Hepatocyte (in vitro differentiated cells): ENCODE measurements at regions not wholly inside any gene's neighbourhood (a gene's known extent, or its start where the extent isn't known, plus 50 kb on each side); places are given as distances from the start of the nearest gene placed in this dataset.

ENCODE experiments used
- EZH2 ChIP-seq: fragments of 200-600 bp; sonication (generic); IDR thresholded peaks from 2 replicates; pipeline ENCODE4 v1.6.1; 2016; ENCODE audit warnings: antibody characterized with exemption, mild to moderate bottlenecking, borderline replicate concordance
- TF ChIP-seq, protein P1 (sequence below): fragments of 200-600 bp; sonication (generic); IDR thresholded peaks from 2 replicates; pipeline ENCODE4 v1.5.1; 2016; ENCODE audit warnings: antibody characterized with exemption, mild to moderate bottlenecking; ENCODE audit not compliant: poor library complexity

DNA sequence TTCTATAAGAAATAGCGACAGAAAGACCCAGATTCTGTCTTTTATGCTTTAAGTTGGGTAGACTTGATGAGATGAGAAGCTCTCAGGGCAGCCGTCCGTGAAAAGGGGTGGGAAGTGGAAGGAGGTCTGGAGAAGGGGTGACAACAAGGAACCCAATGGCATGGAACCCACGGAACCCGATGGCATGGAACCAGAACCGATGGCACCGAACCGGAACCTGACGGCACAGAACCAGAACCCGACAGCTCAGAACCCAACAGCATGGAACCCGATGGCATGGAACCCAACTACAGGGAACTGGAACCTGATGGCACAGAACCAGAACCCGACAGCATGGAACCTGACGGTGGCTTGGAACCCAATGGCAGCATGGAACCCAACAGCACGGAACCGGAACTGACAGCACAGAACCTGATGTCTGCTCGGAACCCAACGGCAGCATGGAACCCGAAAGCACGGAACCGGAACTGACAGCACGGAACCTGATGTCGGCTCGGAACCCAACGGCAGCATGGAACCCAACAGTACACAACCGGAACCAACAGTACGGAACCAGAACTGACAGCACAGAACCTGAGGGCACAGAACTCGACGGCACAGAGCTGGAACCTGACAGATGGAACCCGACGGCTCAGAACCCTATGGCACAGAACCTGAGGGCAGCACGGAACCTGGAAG is 155.2 kb downstream of the TMEM18 start:
- TF ChIP-seq, protein P1, sequence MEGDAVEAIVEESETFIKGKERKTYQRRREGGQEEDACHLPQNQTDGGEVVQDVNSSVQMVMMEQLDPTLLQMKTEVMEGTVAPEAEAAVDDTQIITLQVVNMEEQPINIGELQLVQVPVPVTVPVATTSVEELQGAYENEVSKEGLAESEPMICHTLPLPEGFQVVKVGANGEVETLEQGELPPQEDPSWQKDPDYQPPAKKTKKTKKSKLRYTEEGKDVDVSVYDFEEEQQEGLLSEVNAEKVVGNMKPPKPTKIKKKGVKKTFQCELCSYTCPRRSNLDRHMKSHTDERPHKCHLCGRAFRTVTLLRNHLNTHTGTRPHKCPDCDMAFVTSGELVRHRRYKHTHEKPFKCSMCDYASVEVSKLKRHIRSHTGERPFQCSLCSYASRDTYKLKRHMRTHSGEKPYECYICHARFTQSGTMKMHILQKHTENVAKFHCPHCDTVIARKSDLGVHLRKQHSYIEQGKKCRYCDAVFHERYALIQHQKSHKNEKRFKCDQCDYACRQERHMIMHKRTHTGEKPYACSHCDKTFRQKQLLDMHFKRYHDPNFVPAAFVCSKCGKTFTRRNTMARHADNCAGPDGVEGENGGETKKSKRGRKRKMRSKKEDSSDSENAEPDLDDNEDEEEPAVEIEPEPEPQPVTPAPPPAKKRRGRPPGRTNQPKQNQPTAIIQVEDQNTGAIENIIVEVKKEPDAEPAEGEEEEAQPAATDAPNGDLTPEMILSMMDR = no peak
- TF ChIP-seq EZH2 = no peak
